ENCODE measurements at regions not wholly inside any gene's neighbourhood (a gene's known extent, or its start where the extent isn't known, plus 50 kb on each side); places are given as distances from the start of the nearest gene placed in this dataset.

- ATAC-seq = no peak
- no peak for TF ChIP-seq TSHZ2 (CRISPR knock-in tag; IDR thresholded peaks at IDR 0.05)
- TF ChIP-seq ZNF8 (CRISPR knock-in tag; IDR thresholded peaks at IDR 0.05) = no peak
- no peak for TF ChIP-seq ARNTL (CRISPR knock-in tag; IDR thresholded peaks at IDR 0.05; ENCODE audit: borderline replicate concordance, low read depth)
- TF ChIP-seq GLIS3 (CRISPR knock-in tag; IDR thresholded peaks at IDR 0.05) = no peak
These were observed 627.1 kb upstream of the CCDC54 start for GRCh38 chr3:106750092-106750491.

GRCh38 chr3:106755336-106755735, 621.9 kb upstream of the CCDC54 start:
- TF ChIP-seq ZNF565 (CRISPR knock-in tag; conservative IDR thresholded peaks at IDR 0.05; ENCODE audit: low read depth) (no peak), GLIS3 (CRISPR knock-in tag; IDR thresholded peaks at IDR 0.05) (no peak), ARNTL (CRISPR knock-in tag; IDR thresholded peaks at IDR 0.05; ENCODE audit: borderline replicate concordance, low read depth) (no peak), TCF4 (CRISPR knock-in tag; IDR thresholded peaks at IDR 0.05; ENCODE audit: borderline replicate concordance) (no peak)
- ATAC-seq = no peak

GRCh38 chr3:106756901-106757300, 620.3 kb upstream of the CCDC54 start:
- ATAC-seq = no peak
- TF ChIP-seq PATZ1 (CRISPR knock-in tag; IDR thresholded peaks at IDR 0.05; ENCODE audit: borderline replicate concordance) (no peak), CSRNP3 (CRISPR knock-in tag; IDR thresholded peaks at IDR 0.05) (no peak), TOX (CRISPR knock-in tag; IDR thresholded peaks at IDR 0.05; ENCODE audit: borderline replicate concordance) (no peak), GLIS3 (CRISPR knock-in tag; IDR thresholded peaks at IDR 0.05) (no peak), ESRRG (CRISPR knock-in tag; IDR thresholded peaks at IDR 0.05) (no peak), POU6F1 (CRISPR knock-in tag; IDR thresholded peaks at IDR 0.05; ENCODE audit: borderline replicate concordance, low read depth) (no peak), ZFP30 (CRISPR knock-in tag; IDR thresholded peaks at IDR 0.05) (no peak), TSHZ2 (CRISPR knock-in tag; IDR thresholded peaks at IDR 0.05) (no peak)

- ATAC-seq = no peak
- TF ChIP-seq TOX (CRISPR knock-in tag; IDR thresholded peaks at IDR 0.05; ENCODE audit: borderline replicate concordance) (no peak), PATZ1 (CRISPR knock-in tag; IDR thresholded peaks at IDR 0.05; ENCODE audit: borderline replicate concordance) (no peak), ZFP3 (CRISPR knock-in tag; IDR thresholded peaks at IDR 0.05) (no peak), PPARA (CRISPR knock-in tag; IDR thresholded peaks at IDR 0.05; ENCODE audit: borderline replicate concordance) (no peak), GLIS3 (CRISPR knock-in tag; IDR thresholded peaks at IDR 0.05) (no peak), CSDC2 (CRISPR knock-in tag; IDR thresholded peaks at IDR 0.05) (no peak), ZC3H10 (CRISPR knock-in tag; IDR thresholded peaks at IDR 0.05) (no peak), TSHZ2 (CRISPR knock-in tag; IDR thresholded peaks at IDR 0.05) (no peak), ISL1 (CRISPR knock-in tag; IDR thresholded peaks at IDR 0.05) (no peak), TCF4 (CRISPR knock-in tag; IDR thresholded peaks at IDR 0.05; ENCODE audit: borderline replicate concordance) (no peak), ZNF70 (CRISPR knock-in tag; IDR thresholded peaks at IDR 0.05) (no peak), SNAI2 (CRISPR knock-in tag; IDR thresholded peaks at IDR 0.05) (no peak), BACH2 (CRISPR knock-in tag; IDR thresholded peaks at IDR 0.05; ENCODE audit: borderline replicate concordance) (no peak), ESRRG (CRISPR knock-in tag; IDR thresholded peaks at IDR 0.05) (no peak), ZNF565 (CRISPR knock-in tag; conservative IDR thresholded peaks at IDR 0.05; ENCODE audit: low read depth) (no peak)
These were observed 618.8 kb upstream of the CCDC54 start for GRCh38 chr3:106758459-106758858.

Measured in SK-N-SH treated with all-trans-retinoic acid at 6 μM for 48 hours (cell line).